GM19043 (cell line): ENCODE measurements at regions not wholly inside any gene's neighbourhood (a gene's known extent, or its start where the extent isn't known, plus 50 kb on each side); places are given as distances from the start of the nearest gene placed in this dataset.

Source experiments
- ATAC-seq: cut with Tn5 transposase; IDR thresholded peaks from one replicate; pipeline ENCODE4 v1.9.1; 2021; ENCODE audit warnings: low read depth; ENCODE audit not compliant: unreplicated experiment

- no peak for ATAC-seq
Measured at GRCh38 chr10:128896963-128897362, 570.1 kb upstream of the MGMT start.

DNA sequence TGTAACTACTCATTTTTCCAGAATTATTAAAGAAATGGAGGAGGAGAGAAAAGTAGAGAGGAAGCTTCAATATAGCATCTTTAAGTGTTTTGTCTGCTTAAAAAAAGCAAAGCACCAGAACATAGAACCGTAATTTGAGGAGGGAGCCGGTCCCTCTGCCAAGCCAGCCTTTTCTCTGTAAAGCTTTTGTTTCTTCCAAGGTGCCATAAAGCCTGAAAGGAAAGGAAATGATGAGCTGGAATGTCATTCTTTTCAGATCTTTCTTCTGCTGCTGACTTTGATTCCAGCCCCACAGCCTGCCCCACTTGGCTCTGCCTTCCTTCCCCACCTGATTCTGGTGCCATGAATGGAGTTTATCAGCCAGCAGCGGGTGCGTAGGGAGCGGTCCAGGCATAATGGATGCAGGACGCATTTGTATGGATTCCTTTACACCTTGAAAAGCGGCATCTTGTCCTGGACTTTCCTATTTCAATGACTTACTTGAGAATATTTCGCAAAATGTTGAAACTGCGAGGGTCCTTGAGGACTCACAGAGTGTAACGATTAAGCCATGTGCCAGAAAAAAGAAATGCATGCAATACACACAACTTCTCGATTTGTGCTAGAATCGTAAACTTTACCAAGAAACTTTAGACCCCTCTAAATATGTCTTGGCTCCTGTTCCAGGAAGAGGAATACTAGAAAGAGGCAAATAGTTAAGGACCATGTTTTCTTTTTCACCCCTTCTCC lies 569.5 kb upstream of the MGMT start:
- ATAC-seq: no peak

DNA sequence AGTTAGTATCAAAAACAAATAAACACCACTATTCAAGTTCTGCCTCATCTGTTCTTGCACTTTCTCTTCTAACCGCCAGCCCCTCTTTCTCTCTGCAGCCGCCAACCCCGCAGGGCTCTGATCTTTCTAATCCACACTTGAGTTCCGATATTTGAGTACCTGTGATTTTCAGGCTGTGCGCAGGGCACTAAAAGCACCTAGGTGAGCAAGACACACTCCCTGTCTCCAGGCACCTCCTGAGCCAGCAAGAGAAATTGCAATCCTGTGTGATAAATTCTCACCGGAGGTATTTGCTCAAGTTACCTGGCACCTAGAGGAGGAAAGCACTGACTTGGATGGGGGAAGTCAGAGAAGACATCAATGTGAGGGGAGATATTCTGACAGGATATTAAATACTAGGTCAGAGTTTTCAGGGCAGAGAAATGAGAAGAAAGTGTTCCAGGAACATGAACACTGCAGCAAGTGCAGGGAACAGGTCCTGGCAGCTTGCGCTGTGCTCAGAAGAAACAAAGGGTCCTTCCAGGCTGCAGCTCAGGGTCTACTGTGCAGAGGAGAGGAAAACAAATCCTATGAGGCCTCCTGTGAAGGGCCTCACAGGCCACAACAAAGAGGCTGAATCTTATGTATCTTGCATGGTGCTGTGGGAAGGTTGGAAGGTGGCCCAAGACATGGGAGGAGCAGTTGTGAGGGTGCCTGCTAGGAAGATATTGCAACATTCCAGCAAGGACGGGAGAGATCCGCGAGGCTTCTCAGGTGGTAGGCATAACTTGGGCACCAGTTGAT lies 568.7 kb upstream of the MGMT start:
- ATAC-seq: no peak

- ATAC-seq: no peak
Measured at GRCh38 chr10:128898916-128899195, 568.2 kb upstream of the MGMT start.

GRCh38 chr10:128900456-128900855 lies 566.6 kb upstream of the MGMT start:
- ATAC-seq: no peak

GRCh38 chr10:128901236-128901635 lies 565.8 kb upstream of the MGMT start:
- no peak for ATAC-seq

GRCh38 chr10:128902031-128902710 lies 564.9 kb upstream of the MGMT start:
- no peak for ATAC-seq

GRCh38 chr10:128907155-128907941 lies 559.7 kb upstream of the MGMT start:
- no peak for ATAC-seq

DNA sequence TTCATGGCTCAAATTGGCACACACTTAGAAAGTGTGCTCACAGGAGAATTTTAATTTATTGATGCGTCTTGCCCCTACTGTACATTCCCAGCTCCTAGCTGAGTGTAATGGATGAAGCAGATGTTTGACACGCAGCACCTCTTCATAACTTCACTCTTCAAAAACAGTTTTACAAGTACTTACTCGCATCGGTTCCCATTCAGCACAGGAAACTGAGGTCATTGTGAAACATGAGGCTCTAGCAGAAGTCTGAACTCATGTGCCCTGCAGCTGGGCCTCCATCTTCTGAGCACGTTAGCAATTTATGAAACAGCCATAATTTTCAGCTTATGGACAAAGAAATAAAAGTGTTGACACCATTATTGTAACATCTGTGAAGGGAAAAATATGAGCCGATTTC lies 558.9 kb upstream of the MGMT start:
- ATAC-seq: peak; percentile 51

DNA sequence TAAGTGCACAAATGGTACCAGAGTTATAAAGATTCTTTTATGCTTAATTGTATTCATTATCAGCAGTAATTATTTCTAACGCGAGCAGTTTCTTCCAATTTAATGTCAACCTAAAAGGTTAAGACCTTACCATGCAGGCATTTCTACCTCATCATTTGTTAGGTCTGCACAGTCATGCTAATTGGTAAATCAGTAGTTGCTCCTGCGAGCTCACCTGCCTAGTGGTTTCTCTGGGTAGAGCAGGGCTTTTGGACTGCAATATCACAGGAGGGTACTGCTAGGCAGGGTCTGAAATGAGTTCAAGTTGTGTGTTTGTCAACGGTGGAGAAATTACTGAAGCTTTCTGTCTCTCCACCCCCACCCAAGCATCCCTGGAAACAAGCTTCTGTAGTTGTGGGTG lies 558.5 kb upstream of the MGMT start:
- no peak for ATAC-seq

- ATAC-seq: no peak
Measured at GRCh38 chr10:128912568-128913311, 554.3 kb upstream of the MGMT start.

- ATAC-seq: no peak
Measured at GRCh38 chr10:128914681-128915080, 552.4 kb upstream of the MGMT start.

GRCh38 chr10:128915630-128916029 lies 551.4 kb upstream of the MGMT start:
- ATAC-seq: no peak

DNA sequence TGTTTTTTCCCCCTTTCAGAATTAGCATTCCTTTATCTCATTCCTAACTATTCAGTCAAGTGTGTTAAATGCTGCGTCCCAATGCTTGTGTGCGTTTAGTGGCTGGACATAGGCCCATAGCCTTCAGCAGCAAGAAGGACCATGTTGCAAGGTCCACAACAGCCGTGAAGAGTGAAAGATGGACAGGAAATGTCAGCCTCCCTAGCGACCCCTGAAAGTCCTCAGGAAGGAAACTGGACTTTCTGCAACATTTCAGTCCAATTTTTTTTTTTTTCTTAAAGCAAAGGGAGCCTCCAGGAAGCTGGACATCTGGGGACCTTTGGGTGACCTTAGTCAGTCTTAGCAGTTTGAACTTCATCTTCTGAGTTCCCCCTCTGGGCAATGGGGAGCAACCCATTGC lies 550.7 kb upstream of the MGMT start:
- ATAC-seq: no peak

GRCh38 chr10:128921389-128922022 lies 545.5 kb upstream of the MGMT start:
- ATAC-seq: no peak

GRCh38 chr10:128922172-128922571 lies 544.9 kb upstream of the MGMT start:
- ATAC-seq: no peak

GRCh38 chr10:128922619-128923196 lies 544.3 kb upstream of the MGMT start:
- ATAC-seq: no peak

DNA sequence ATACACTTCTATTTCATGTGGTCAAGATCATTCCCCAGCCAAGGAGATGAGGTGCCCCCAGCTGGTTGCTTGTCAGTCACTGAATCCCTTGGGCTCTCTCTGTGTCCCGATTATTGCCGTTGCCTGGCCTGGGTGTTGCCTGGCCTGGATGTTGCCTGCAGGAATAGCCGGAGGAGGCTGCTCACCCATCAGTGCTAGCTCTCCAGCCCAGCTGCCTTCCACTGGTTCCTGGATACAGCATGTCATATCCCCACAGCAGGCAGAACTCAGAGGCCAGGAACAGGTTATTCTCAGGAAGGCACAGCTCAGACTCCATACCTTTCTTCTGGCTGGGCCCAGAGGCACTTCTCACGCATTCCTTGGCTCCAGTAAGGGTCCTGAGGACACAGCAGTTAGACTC lies 542.1 kb upstream of the MGMT start:
- ATAC-seq: no peak

DNA sequence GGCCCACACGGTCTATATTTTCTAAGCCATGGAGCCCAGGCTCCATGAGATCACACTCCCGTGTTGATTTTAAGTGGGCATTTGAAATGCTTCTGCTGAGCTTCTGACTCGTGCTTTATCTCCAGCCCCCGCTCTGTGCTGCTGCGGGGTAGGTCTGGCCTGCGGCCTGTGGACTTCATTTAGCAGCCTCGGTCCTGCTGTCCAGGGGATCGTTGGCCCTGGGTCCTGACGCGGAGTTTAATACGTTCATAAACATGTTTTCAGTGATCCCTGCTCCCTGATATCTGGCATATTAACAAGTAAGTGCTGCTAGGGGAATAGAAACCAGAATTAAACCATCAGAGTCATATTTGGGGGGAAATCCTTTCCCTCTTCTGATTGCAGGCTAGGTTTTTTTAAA lies 540.3 kb upstream of the MGMT start:
- ATAC-seq: no peak
